GM13977 (cell line): ENCODE measurements at regions not wholly inside any gene's neighbourhood (a gene's known extent, or its start where the extent isn't known, plus 50 kb on each side); places are given as distances from the start of the nearest gene placed in this dataset.

Experiments
- DNase-seq: peaks from one replicate; pipeline ENCODE4 v3.0.0; 2012; ENCODE audit warnings: low spot score
- CTCF ChIP-seq: IDR thresholded peaks from 2 replicates; pipeline ENCODE4 v1.5.1; 2012; ENCODE audit warnings: mild to moderate bottlenecking, control low read depth; ENCODE audit not compliant: insufficient read depth; ENCODE audit errors: extremely low read depth, missing control alignments
- in situ Hi-C: fragments of 300-500 bp; cut with MboI; formaldehyde crosslinking; loops from one replicate; pipeline ENCODE4 v1.12.0; 2022; ENCODE audit warnings: low sequenced_read_pairs, low pct_unique_long_range_greater_than_20kb, mixed read lengths, inconsistent platforms; ENCODE audit not compliant: unreplicated experiment

- DNase-seq = no peak
- in situ Hi-C loops = no loop called here
- no peak for TF ChIP-seq CTCF
These were observed 457.9 kb downstream of the GPAT3 start for GRCh38 chr4:83993774-83994173.

- no peak for TF ChIP-seq CTCF
These were observed 453.9 kb downstream of the GPAT3 start for GRCh38 chr4:83989835-83990234.

DNA sequence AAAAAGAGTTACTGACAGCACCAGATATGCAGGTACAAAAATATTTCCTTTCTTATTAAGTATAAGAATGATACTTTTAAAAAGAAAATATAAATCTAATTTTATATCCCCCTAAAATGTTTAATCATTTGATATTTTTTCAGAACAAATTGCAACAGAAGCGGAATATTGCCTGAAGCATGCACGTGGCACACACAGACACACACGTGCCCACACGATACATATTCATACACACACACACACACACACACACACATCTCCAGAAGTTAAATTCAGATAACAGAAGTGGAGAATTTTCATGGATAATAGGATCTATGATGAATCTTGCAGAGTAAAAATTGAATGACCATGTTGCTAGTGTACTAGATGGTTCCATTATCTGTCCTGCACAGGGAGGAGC is 445.2 kb downstream of the GPAT3 start:
- TF ChIP-seq CTCF = no peak
- no peak for DNase-seq
- in situ Hi-C loops = no loop called here

More at GRCh38 chr4:83989835-83990234, 453.9 kb downstream of the GPAT3 start:
- no peak for DNase-seq
- in situ Hi-C loops = no loop called here

DNA sequence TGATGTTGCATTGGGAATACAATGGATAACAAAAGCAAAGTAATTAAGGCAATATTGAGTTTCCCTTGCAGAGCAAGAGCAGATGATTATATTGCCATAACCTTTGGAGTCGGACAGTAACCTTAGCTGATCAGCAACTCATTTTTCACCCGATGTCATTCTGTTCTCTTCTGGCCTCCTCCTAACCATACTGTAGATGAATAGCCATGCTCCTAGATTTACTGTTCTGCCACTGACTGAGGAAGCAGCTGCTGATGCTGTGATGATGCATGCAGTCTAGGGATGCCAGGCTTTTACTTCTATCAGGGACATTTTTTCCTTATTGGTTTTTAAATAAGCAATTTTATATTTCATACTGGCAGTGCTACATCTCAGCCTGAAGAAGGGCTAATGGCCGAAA is 443.9 kb downstream of the GPAT3 start:
- TF ChIP-seq CTCF = no peak
- in situ Hi-C loops = no loop called here
- DNase-seq = no peak

DNA sequence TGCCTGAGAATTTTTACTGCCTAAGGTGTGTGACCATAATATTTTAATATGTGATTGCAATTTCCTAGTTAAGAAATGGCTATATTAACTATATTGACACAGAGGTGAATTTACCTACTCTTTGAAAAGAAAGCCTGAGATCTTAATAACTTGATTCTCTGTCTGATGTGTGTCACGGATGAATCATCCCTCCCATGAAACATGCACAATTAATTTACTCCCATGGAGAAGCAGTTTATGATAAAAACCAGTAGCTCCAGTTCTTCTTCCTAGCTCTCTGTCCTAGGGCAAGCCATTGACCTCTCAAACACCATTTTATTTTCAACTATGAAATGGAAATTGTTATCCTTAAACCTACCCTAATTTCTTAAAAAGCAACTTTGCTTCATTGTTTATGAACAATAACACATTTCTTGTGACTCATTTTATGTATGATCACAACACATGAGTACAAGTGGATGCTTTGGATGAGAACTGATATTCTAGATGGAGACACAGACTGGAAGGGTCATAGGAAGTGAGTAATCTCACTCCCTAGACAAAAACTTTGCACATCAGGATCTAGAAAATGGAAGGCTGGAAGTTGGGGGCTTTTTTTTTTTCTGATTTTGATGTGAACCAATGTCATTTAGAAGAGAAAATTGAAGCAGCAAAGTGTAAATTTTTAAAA is 438.3 kb downstream of the GPAT3 start:
- no peak for DNase-seq
- no peak for TF ChIP-seq CTCF

DNA sequence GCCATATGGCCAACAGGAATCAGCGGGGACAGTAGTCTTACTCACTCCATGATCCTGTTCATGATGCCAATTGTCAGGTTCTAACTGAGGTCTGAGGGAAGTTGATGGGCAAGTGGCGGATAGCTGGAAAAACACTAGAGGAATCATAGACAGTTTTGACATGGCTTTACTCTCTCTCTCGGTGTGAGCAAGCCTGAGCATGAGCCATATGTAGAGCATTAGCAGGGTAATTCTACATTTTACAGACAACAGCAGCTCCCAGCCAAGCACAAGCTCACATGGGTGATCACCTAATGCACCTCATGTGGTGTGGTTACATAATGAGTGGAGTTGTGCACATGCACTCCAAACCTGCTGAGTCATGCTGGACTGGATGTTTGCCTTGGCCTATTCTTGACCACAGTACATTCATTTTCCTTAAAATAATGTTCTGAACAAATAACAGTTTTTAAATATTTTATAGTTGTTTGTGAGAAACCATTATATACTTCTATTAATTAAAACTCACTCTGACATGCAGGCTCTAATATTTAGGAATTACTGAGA is 429.2 kb downstream of the GPAT3 start:
- in situ Hi-C loops = no loop called here
- TF ChIP-seq CTCF = no peak
- no peak for DNase-seq

More for the DNA sequence above, 438.3 kb downstream of the GPAT3 start:
- in situ Hi-C loops = no loop called here
